RWPE2 (cell line): ENCODE measurements at regions not wholly inside any gene's neighbourhood (a gene's known extent, or its start where the extent isn't known, plus 50 kb on each side); places are given as distances from the start of the nearest gene placed in this dataset.

ENCODE experiments used
- ATAC-seq: fragments of 200-7000 bp; cut with Tn5 transposase; 3 replicates; pipeline ENCODE4 v1.9.1; 2021; ENCODE audit warnings: low read depth
- DNase-seq: peaks from one replicate; pipeline ENCODE4 v3.0.0-alpha.2; 2020; ENCODE audit warnings: low spot score
- H3K27ac ChIP-seq: fragments of 450-650 bp; 2 replicates; pipeline ENCODE4 v1.5.1; 2017; ENCODE audit warnings: mild to moderate bottlenecking; ENCODE audit not compliant: poor library complexity, severe bottlenecking
- H3K27me3 ChIP-seq: fragments of 250-450 bp; sonication (Bioruptor Pico); 2 replicates; pipeline ENCODE4 v1.5.1; 2021; ENCODE audit warnings: mild to moderate bottlenecking, moderate library complexity; ENCODE audit not compliant: insufficient read depth, poor library complexity, severe bottlenecking
- H3K36me3 ChIP-seq: fragments of 250-450 bp; sonication (Bioruptor Pico); 2 replicates; pipeline ENCODE4 v1.5.1; 2020; ENCODE audit warnings: low read depth, mild to moderate bottlenecking, moderate library complexity
- H3K4me1 ChIP-seq: fragments of 250-450 bp; sonication (Bioruptor Pico); 2 replicates; pipeline ENCODE4 v1.5.1; 2021; ENCODE audit warnings: mild to moderate bottlenecking, moderate library complexity; ENCODE audit not compliant: insufficient read depth, poor library complexity, severe bottlenecking
- H3K4me3 ChIP-seq: fragments of 250-450 bp; sonication (Bioruptor Pico); 2 replicates; pipeline ENCODE4 v1.5.1; 2021; ENCODE audit warnings: mild to moderate bottlenecking, moderate library complexity; ENCODE audit not compliant: severe bottlenecking
- H3K9me3 ChIP-seq: fragments of 250-450 bp; sonication (Bioruptor Pico); 2 replicates; pipeline ENCODE4 v1.5.1; 2021; ENCODE audit warnings: mild to moderate bottlenecking, moderate library complexity; ENCODE audit not compliant: severe bottlenecking
- CTCF ChIP-seq: fragments of 450-650 bp; IDR thresholded peaks from one replicate; pipeline ENCODE4 v1.5.1; 2017; ENCODE audit warnings: mild to moderate bottlenecking, moderate library complexity; ENCODE audit not compliant: poor library complexity, severe bottlenecking

- DNase-seq, result no peak
- peak overlapping the region; percentile 65 for H3K27ac ChIP-seq
- no peak for TF ChIP-seq CTCF
These were observed 1011.6 kb downstream of the NLGN4Y start for GRCh38 chrY:15535784-15536511.

GRCh38 chrY:15540516-15540915 is 1016.2 kb downstream of the NLGN4Y start:
- no peaks in the 10 kb centered on the region for H3K9me3 ChIP-seq
- H3K27ac ChIP-seq, result no peak overlapping the region
- ATAC-seq, result no peak
- H3K4me1 ChIP-seq, result peaks cover 9% of the 10 kb centered on the region
- no peaks in the 10 kb centered on the region for H3K27me3 ChIP-seq
- no peak for TF ChIP-seq CTCF
- no peak for DNase-seq
- no peaks in the 10 kb centered on the region for H3K36me3 ChIP-seq
- no peak overlapping the region for H3K4me3 ChIP-seq

More at GRCh38 chrY:15535784-15536511, 1011.6 kb downstream of the NLGN4Y start:
- H3K4me3 ChIP-seq, result no peak overlapping the region
- ATAC-seq, result peak; percentile 96
- H3K9me3 ChIP-seq, result no peaks in the 10 kb centered on the region
- peaks cover 11% of the 10 kb centered on the region for H3K4me1 ChIP-seq
- H3K27me3 ChIP-seq, result no peaks in the 10 kb centered on the region
- no peaks in the 10 kb centered on the region for H3K36me3 ChIP-seq

DNA sequence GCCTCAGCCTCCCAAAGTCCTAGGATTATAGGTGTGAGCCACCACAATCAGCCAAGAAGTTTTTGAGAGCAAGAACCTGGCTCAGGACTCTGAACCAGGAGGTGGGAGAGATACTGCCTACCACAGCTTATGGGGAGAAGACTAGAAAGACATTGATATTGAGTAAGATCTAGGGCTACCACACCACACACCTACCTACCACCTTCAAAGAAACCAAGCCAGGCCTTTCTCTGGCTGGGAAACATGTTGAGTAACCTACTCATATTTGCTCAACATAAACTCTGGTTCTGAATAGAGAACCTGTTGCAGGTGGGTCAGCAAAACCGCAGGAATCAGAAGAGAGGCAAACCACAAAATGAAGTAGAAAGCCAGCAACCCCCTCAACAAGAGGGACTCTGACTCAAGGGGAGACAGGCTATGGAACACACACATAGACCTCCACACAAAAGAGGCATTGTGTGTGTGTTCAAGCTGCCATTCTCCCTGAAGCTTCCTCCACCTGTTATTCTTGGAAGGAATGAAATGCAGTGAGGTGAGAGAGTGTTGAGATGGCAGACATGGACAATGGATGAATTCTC is 1021.9 kb downstream of the NLGN4Y start:
- no peak overlapping the region for H3K4me3 ChIP-seq
- no peak overlapping the region for H3K27ac ChIP-seq
- H3K9me3 ChIP-seq, result no peaks in the 10 kb centered on the region
- H3K36me3 ChIP-seq, result no peaks in the 10 kb centered on the region
- H3K4me1 ChIP-seq, result no peaks in the 10 kb centered on the region
- no peak for TF ChIP-seq CTCF
- H3K27me3 ChIP-seq, result no peaks in the 10 kb centered on the region
- no peak for DNase-seq
- ATAC-seq, result no peak

DNA sequence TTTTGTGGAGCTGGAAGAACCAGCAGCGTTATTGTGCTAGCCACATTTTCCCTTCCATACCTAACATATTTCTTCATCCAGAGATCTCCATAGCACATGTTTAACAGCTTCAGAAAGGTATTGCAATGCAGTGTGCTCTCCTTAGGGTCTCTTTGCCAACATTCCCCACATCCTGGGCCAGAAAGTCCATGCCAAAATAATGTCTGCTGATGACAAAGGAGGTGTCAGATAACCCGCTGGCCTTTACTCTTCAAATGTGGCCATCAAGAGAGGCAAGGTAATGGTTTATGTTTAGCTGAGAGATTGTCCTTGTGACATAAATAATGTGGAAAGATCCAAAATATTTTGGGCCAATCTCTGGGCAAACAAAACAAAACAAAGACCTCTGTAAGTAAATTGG is 1027.7 kb downstream of the NLGN4Y start:
- Histone ChIP-seq H3K4me3 (no peak overlapping the region), H3K4me1 (peaks cover 4% of the 10 kb centered on the region), H3K9me3 (no peaks in the 10 kb centered on the region), H3K27me3 (no peaks in the 10 kb centered on the region), H3K36me3 (no peaks in the 10 kb centered on the region), H3K27ac (no peak overlapping the region)
- DNase-seq, result no peak
- no peak for ATAC-seq
- TF ChIP-seq CTCF, result no peak

DNA sequence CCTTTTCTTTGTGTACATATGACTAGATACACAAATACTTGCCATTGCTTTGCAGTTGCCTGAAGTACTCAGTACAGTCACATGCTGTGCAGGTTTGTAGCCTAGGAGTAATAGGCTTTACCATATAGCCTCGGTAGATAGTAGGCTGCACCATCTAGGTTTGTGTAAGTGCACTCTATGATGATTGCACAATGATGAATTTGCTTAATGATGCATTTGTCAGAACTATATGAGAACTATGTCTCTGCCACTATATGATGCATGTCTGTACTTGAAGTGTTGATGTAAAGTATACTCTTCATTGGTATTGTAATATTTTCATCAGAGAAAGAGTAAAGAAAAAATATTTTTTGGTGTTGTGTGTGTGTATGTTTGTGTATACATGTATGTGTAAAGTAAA is 1030.7 kb downstream of the NLGN4Y start:
- H3K4me3 ChIP-seq, result no peak overlapping the region
- peaks cover 4% of the 10 kb centered on the region for H3K4me1 ChIP-seq
- no peaks in the 10 kb centered on the region for H3K27me3 ChIP-seq
- ATAC-seq, result peak; percentile 87
- no peak for TF ChIP-seq CTCF
- no peaks in the 10 kb centered on the region for H3K9me3 ChIP-seq
- H3K36me3 ChIP-seq, result no peaks in the 10 kb centered on the region
- H3K27ac ChIP-seq, result no peak overlapping the region
- DNase-seq, result no peak
